ENCODE measurements at regions not wholly inside any gene's neighbourhood (a gene's known extent, or its start where the extent isn't known, plus 50 kb on each side); places are given as distances from the start of the nearest gene placed in this dataset.

DNA sequence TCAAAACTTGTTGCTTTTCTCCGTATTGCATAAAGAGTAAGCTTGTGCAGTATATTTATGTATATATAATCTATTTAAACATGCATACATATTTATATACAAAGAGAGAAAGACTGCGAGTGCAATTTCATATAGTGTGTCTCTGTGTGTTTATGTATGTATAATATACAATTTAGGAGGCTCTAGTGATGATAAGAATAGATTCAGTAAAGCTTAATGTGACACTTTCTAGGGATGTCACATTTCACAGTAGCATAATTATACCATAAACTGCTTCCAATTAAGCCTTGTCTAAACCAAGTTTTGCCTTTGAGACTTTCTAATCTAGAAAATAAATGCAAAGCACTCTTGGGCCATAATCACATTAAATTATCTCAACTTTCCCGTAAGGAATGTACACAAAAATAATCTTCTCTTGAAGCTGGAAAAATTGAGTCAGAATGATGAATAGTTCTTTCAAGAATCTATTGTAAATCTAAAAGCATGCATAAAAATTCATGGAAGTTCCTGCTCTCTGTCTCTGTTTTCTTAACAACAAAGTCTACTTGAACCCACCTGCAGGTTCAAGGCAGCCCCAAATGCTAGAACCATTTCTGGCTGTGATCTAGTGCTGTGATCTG is 114.1 kb upstream of the NPY2R start:
- DNase-seq (ENCODE audit: low read depth): no peak

DNA sequence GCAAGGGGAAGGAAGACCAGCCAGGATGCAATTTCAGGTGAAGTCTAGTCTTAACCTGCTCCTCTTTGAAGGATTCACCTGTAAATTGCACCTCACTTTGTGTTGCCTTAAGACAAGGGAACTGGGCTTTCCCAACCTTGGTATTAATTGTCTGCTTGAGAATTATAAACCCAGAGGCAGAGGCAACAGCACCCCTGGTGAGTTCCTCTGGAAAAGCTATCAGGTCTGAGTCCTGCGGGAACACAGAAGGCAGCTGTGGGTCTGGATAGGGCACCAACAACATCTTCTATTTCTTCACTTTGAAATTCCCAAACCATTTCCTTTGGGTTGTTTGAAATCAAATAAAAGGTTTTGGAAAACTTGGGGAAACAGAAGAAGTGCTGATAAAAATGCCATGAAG is 109.2 kb upstream of the NPY2R start:
- DNase-seq (ENCODE audit: low read depth): no peak

DNA sequence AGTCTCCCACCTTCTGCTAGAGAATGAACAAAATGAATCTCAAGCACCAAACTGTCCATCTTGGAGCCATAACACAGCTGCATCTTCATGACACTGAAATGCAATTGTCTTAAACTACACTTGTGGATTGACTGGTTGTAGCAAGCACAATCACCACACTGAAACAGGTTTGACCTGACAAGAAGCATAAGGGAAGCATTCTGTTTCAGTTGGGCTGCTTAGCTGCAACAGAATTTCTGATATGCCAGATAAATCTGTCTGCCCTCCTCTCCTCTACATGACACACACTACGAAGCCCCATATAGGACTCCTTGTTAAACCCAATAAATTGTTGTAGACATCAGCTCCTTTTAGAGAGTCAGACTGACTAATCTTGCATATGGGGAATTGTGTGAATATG is 101.8 kb upstream of the NPY2R start:
- DNase-seq (ENCODE audit: low read depth): no peak

DNA sequence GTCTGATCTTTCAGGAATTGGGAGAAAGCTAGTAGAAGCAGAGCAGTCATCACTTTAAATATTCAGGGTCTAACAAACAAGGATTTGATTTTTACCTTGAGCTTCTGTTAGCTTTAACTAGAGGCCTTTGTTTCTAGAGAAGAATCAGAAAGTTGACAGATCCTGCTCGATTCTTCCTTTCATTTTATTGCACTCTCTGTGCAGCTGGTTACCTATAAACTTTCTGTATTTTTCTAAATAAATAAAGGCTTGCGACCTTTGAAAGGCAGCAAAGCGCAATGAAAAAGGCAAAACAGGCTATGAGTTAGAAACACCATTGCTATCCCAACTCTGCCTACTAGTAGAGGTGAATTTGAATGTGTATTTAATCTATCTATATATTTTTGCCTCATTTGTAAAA is 101.4 kb upstream of the NPY2R start:
- DNase-seq (ENCODE audit: low read depth): no peak

DNA sequence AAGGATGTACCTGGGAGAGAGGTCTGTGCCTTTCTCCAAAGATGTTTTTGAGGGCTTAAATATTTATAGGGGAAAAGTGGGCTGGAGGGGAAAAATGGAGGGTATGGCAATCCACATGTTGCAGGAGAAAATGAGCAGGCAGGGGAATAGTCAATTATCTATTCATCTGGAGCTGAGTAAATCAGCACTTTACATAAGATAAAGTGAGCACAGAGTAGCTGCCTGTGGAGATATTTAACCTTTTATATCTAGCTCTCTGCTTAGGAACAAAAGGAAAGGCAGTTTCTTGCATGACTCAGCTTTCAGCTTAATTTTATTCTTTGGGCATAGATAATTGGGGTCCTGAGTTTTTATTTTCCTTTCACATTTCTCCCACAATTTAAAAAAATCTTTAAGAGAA is 93.6 kb upstream of the NPY2R start:
- DNase-seq (ENCODE audit: low read depth): no peak

DNA sequence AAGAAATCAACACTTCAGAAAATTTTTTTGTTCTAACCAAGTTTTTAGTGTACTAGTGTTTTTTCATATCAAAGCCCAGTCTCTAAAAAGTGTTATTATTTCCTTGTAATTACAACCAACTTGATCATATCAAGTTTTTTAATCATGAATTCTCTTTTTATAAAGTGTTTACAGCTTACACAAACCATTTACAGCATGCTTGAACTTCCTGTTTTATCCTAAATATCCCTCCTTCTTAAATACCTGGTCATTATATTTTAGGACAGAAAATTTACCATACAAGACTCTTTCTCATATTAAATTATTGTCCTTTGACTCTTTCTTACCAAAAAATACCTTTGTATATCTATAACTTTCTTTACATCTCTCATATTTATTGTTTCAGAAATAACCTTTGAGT is 89.4 kb upstream of the NPY2R start:
- DNase-seq (ENCODE audit: low read depth): no peak

DNA sequence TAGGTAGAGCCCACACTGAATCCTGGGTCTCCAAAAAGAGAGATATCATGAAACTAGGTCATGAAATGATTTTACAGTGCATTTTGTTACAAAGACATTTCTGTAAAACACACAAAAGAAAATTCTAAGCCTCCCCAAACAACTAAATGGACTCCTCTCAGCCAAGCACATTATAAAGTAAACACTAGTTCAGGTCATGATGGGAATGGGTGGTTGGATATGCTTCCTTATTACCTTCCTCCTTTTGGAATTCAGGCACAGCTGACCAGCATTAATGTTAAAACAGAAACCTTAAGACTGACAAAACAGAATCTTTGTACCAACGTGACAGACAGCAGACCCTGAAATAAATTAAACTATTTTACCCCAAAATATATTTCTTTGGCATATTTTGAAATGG is 87.9 kb upstream of the NPY2R start:
- DNase-seq (ENCODE audit: low read depth): no peak

DNA sequence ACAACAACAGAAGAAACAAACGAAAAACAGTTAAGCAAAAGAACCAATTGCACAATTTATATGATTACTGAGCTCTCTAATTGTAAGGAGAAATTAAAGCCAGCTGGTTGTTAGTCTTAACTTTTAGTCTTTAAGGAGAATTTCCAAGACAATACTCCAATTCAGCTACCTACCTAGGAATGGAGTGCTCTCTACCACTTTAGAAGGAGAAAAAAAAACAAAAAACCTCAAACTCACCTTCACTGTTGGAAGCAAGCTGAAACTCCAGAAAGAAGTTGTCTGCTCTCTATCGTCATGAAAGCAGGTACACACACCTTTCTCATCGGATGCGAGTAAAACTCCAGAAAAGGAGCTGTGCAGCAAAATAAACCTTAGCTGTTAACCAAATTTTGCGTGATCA is 86.1 kb upstream of the NPY2R start:
- DNase-seq (ENCODE audit: low read depth): no peak

DNA sequence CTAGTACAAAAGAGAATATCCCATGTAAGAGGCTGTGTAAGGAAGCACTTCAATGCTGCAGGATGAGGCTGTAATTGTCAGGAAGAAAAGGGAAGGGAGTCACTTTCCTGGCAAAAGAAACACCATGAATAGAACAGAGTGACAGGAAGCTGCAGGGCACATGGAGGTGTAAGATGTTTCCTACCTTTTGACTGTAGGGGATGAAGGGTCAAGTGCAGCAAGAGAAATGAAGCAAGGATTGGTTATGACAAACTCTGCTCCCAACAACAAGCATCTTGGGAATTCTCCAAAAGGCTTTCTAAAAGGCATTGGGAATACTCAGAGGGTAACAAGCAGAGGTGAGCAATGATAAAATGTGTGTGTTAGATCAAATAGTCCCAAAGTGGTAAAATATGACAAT is 74.3 kb upstream of the NPY2R start:
- no peak for DNase-seq (ENCODE audit: low read depth)

DNA sequence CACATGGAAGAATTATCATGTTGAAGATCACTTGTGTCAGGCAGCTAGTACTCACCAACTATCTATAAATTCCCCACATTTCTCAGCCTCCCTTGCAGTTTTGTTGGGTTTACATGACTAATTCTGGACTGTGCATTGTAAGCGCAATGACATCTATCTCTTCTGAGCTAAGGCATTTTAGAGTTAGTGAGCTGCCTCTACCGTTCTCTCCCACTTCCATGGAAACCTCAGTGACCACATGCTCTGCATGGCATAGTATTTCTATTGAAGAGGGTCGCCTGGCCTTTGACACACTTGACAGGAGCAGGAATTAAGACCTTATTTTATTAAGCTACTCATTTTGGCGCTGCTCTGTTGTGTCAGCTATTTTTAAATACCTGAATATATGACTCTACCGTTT is 67.5 kb upstream of the NPY2R start:
- DNase-seq (ENCODE audit: low read depth): no peak

DNA sequence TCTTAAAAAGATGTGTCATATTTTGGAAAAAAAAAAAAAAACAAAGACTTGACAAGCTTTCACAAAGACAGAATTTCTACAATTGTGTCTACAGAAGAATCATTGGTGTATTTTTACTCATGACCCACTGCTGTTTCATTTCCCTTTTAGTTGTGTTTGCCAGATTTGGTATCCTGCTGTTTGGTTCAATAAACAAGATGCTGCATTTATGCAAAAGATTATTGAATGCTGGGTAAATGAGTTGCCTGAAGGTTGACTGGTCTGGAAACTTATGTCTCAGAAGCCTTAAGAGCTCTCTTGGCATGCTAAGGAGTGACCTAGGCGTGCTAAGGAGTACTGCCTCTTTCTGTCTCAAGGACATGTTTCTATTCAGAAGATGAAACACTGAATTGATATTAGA is 64.9 kb upstream of the NPY2R start:
- no peak for DNase-seq (ENCODE audit: low read depth)

Measured in CMK (cell line).